ENCODE measurements at regions not wholly inside any gene's neighbourhood (a gene's known extent, or its start where the extent isn't known, plus 50 kb on each side); places are given as distances from the start of the nearest gene placed in this dataset.

GRCh38 chr3:197422506-197422905 is 124.1 kb upstream of the DLG1 start:
- CTCF ChIA-PET, result interaction anchor here (0.6 kb wide), 1 partner anchor 44 kb away, joined by 3 read pairs; no protein-coding TSS in a partner anchor
- POLR2A ChIA-PET, result no interaction called here
- no peaks in the 10 kb centered on the region for H3K36me3 ChIP-seq (ENCODE audit: insufficient read depth, low read length)

GRCh38 chr3:197421021-197421420 is 122.6 kb upstream of the DLG1 start:
- DNase-seq (no peak), ATAC-seq (ENCODE audit: poor library complexity) (no peak)
- POLR2A ChIA-PET, result no interaction called here
- H3K9me3 Mint-ChIP-seq, result no peaks in the 10 kb centered on the region
- Histone ChIP-seq H3K27me3 (ENCODE audit: control insufficient read depth in 1 of 2, insufficient read depth in 2 of 2, low read length in 2 of 2) (no peaks in the 10 kb centered on the region), H3K4me3 (ENCODE audit: low read length) (no peak overlapping the region), H3K9me3 (ENCODE audit: control insufficient read depth in 1 of 2, insufficient read depth in 1 of 2, low read length in 2 of 2) (no peaks in the 10 kb centered on the region), H3K27ac (ENCODE audit: low read depth in 1 of 2, low read length in 2 of 2) (no peak overlapping the region), H3K4me1 (ENCODE audit: insufficient read depth, low read length) (no peaks in the 10 kb centered on the region), H3K36me3 (ENCODE audit: insufficient read depth, low read length) (no peaks in the 10 kb centered on the region)
- H3K4me1 Mint-ChIP-seq (ENCODE audit: low read depth), result no peaks in the 10 kb centered on the region
- no peak for TF ChIP-seq CTCF (IDR thresholded peaks at IDR 0.05)
- H3K27me3 Mint-ChIP-seq, result no peaks in the 10 kb centered on the region
- intact Hi-C loops (cut with DNase I, micrococcal nuclease), result no loop called here
- no peaks in the 10 kb centered on the region for H3K36me3 Mint-ChIP-seq (ENCODE audit: low read depth)
- CTCF ChIA-PET, result no interaction called here
- H3K27ac Mint-ChIP-seq, result no peak overlapping the region
- H3K4me3 Mint-ChIP-seq, result no peak overlapping the region

More at GRCh38 chr3:197422506-197422905, 124.1 kb upstream of the DLG1 start:
- Histone ChIP-seq H3K4me3 (ENCODE audit: low read length) (no peak overlapping the region), H3K9me3 (ENCODE audit: control insufficient read depth in 1 of 2, insufficient read depth in 1 of 2, low read length in 2 of 2) (no peaks in the 10 kb centered on the region), H3K27me3 (ENCODE audit: control insufficient read depth in 1 of 2, insufficient read depth in 2 of 2, low read length in 2 of 2) (no peaks in the 10 kb centered on the region), H3K4me1 (ENCODE audit: insufficient read depth, low read length) (no peaks in the 10 kb centered on the region), H3K27ac (ENCODE audit: low read depth in 1 of 2, low read length in 2 of 2) (no peak overlapping the region)
- H3K27ac Mint-ChIP-seq, result no peak overlapping the region
- no peak for ATAC-seq (ENCODE audit: poor library complexity)
- no peak overlapping the region for H3K4me3 Mint-ChIP-seq
- DNase-seq, result no peak
- intact Hi-C loops (cut with DNase I, micrococcal nuclease), result no loop called here
- no peak for TF ChIP-seq CTCF (IDR thresholded peaks at IDR 0.05)
- no peaks in the 10 kb centered on the region for H3K36me3 Mint-ChIP-seq (ENCODE audit: low read depth)
- no peaks in the 10 kb centered on the region for H3K4me1 Mint-ChIP-seq (ENCODE audit: low read depth)
- no peaks in the 10 kb centered on the region for H3K9me3 Mint-ChIP-seq
- H3K27me3 Mint-ChIP-seq, result no peaks in the 10 kb centered on the region

- Mint-ChIP-seq H3K4me1 (ENCODE audit: low read depth) (no peaks in the 10 kb centered on the region), H3K27ac (no peak overlapping the region), H3K4me3 (no peak overlapping the region), H3K36me3 (ENCODE audit: low read depth) (no peaks in the 10 kb centered on the region), H3K9me3 (no peaks in the 10 kb centered on the region), H3K27me3 (no peaks in the 10 kb centered on the region)
- intact Hi-C loops (cut with DNase I, micrococcal nuclease), result no loop called here
- no peaks in the 10 kb centered on the region for H3K27me3 ChIP-seq (ENCODE audit: control insufficient read depth in 1 of 2, insufficient read depth in 2 of 2, low read length in 2 of 2)
- ChIA-PET CTCF (no interaction called here), POLR2A (no interaction called here)
- H3K4me3 ChIP-seq (ENCODE audit: low read length), result no peak overlapping the region
- no peak for TF ChIP-seq CTCF (IDR thresholded peaks at IDR 0.05)
- H3K9me3 ChIP-seq (ENCODE audit: control insufficient read depth in 1 of 2, insufficient read depth in 1 of 2, low read length in 2 of 2), result no peaks in the 10 kb centered on the region
- ATAC-seq (ENCODE audit: poor library complexity) (no peak), DNase-seq (no peak)
- no peaks in the 10 kb centered on the region for H3K36me3 ChIP-seq (ENCODE audit: insufficient read depth, low read length)
- H3K27ac ChIP-seq (ENCODE audit: low read depth in 1 of 2, low read length in 2 of 2), result no peak overlapping the region
- no peaks in the 10 kb centered on the region for H3K4me1 ChIP-seq (ENCODE audit: insufficient read depth, low read length)
Measured at GRCh38 chr3:197420566-197420965, 122.2 kb upstream of the DLG1 start.
